ENCODE measurements at regions not wholly inside any gene's neighbourhood (a gene's known extent, or its start where the extent isn't known, plus 50 kb on each side); places are given as distances from the start of the nearest gene placed in this dataset.

- TF ChIP-seq CTCF (IDR thresholded peaks at IDR 0.05; ENCODE audit: low read depth, low read length) (no peak), EZH2phosphoT487 (IDR thresholded peaks at IDR 0.05; ENCODE audit: low read depth) (no peak)
Measured at GRCh38 chr6:78528926-78529325, 338.4 kb upstream of the IRAK1BP1 start.
